Amniotic epithelial cell (primary cell): ENCODE measurements at regions not wholly inside any gene's neighbourhood (a gene's known extent, or its start where the extent isn't known, plus 50 kb on each side); places are given as distances from the start of the nearest gene placed in this dataset.
A peak's percentile ranks its signal among the peaks of the same experiment; 100 is the strongest.

Source experiments
- DNase-seq: peaks from one replicate; pipeline ENCODE4 v3.0.0-alpha.2; 2010; ENCODE audit warnings: low read depth

DNA sequence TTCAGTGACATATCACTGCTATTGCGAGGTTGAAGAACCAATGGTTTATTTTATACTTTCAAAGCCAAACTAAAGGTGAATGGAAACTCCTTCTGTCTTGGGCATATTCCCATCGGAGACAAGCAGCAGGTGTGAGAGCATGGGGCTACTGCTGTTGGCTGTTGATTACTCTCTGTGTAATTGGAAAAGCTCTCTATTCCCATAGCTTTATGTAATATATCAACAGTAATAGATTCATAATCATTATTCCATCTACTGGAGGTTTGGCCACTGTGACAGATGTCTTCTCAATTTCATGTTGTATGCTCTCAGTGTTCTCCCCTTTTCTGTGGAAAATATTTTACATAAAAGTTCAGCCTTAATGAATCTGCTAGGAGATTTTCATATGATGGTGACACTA, 352.0 kb downstream of the BTG1 start:
- DNase-seq, result no peak

DNA sequence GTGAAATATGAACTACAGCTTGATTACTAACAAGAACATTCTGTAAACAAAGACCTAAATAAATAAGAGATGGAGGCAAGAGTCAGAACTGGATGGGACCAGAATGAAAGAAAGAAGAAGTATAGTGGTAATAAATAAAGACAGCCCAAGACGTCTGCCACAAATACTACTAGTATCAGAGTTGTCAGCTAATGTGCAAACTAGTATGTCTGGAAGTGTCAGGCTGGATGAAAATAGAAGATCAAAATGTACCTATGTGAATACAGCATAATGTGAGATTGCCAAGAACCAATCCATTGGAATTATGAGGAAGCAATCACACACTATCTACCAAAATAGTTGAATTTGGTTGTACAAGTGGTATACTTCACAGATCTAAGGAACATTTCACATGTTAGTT, 353.0 kb downstream of the BTG1 start:
- no peak for DNase-seq

DNA sequence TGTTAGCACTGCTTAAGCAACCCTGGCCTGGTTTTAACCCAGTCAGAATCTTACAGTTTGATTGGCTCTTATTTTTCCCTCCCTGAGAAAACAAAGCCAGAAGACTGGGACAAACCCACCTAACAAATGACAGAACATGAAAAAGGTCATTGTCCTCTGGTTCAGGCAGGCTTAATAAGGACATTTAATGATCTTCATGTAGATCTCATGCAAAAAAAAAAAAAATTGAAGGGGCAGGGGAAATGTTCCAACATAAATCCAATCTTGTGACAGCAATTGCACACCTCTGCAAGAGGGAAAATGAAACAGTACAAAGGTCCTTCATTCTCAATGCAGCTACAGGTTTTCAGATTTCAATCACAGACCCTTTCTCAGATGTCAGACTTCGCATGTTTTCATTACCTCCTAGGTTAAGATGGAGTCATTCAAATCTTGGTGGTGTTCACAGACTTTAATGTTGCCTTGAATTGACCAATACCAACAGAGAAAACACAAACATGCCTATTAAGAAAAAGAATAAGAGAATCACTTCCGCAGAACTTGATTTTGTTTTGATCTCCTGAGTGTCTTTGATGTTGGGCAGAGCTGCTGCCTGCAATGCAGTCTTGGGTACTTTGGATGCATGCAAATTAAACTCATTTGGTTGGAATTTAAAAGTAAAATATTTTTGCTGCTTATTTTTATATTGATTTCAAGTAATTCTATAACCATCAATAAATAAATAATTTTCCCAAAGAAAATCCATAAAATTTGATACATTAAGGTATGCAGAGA, 359.0 kb downstream of the BTG1 start:
- DNase-seq, result no peak

DNA sequence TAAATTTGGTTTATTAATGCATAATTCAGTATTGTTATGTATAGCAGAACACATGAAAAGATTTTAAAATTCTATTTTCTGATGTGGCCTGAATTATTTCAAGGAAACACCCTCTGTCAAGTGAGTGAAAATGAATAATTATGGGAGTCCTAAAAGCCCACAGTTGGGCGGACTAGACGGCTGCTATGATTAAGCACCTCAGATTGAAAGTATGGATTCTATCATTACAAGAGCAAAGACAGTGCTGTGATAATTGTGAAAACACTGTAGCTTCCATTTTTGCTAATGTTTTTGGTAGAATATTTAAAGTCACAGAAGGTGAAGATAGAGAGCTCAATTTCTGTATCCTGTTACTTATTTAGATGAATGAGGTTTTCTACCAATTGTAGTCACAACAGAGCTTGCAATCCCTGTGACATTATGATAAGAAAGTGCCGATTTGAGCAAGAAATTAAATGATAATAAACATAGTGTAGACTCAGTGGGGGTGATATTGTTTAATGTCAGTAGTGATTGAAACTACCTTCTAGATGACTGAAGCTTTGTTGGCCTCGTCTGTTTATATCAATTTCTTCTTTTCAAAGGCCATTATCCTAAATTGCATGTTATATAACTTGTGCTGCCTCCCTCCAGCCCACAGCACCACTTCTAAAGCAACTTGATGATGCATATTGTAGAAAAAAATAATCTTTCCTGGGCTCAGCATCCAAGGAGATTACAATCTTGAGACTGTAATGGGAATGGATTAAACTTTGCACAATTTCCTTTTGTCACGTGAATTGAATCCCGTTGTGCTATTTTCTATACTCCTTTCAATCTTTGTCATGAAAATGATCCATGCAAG, 359.8 kb downstream of the BTG1 start:
- DNase-seq, result peak; percentile 30

- DNase-seq, result peak; percentile 76
Observed at GRCh38 chr12:91781114-91781513, 364.5 kb downstream of the BTG1 start.

- peak; percentile 92 for DNase-seq
Observed at GRCh38 chr12:91778938-91779400, 366.7 kb downstream of the BTG1 start.

GRCh38 chr12:91778091-91778832, 367.4 kb downstream of the BTG1 start:
- DNase-seq, result no peak

DNA sequence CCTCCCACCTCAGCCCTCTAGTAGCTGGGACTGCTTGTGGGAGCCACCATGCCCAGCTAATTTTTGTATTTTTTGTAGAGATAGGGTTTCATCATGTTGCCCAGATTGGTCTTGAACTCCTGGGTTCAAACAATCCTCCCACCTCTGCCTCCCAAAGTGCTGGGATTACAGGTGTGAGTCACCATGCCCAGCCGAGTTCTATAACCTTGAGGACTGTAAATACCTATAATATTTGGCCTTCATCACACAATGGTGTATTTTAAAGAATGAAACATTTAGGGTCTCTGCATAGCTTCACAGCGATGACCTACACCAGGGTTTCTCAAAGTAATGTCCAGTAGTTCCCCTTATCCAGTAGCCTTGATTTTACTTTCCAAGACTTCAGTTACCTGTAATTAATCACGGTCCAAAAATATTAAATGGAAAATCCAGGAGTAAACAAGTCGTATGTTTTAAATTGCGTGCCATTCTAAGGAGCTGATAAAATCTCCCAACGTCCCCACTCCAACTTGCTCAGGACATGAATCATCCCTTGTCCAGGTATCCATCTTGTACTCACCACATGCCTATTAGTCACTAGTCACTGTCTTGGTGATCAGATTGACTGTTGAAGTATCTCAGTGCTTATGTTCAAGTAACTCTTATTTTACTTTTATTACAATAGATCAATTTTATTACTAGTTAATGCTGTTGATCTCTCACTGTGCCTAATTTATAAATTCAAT, 368.2 kb downstream of the BTG1 start:
- peak; percentile 53 for DNase-seq

GRCh38 chr12:91774434-91774921, 371.2 kb downstream of the BTG1 start:
- DNase-seq, result peak; percentile 73

DNA sequence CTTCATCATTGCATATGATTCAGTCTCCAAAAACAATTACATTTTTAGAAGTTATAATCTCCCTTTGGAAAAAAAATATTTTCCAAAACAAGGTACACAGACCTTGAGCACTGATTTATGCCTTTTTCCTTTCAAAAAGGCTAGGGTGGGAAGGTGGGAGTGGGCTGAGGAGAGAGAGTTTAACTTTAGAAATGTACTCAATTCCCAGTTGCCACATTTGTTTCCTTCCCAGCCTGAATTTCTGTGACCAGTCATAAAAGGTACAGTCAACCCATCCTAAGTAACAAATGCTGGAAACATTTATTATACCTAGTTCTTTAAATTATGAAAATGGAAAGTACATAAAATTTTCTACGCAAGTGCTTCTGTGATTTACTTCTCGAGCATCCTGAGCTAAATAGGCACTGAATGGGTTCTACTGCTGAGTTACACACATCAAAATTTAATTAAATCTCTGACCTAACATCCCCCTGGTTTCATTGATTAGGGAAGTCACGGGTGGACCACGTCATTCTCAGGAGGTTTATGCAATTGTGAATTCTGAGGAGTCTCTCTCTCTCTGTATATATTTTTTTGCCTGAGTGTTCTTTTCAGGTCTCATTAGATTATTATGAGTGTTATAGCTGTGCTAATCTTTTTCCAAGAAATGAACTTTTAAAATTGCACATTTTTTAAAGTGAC, 371.8 kb downstream of the BTG1 start:
- no peak for DNase-seq

DNA sequence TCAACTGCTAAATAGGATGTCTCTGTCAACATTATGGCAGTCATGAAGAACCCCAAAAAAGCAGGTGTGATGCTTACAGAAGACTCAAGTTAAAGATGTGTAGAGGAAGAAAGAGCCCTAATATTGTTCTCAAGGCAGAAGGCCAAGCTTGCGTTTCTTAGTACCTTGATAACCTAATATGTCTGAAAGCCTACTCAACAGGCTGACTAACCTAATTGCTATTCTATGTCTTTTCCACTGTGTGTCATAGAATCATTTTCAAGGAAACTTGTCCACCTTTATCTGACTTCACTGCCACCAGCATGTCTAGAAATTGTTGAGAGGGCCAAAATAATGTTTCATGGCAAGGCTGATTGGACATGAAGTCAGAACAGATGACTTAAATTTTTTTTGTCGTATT, 373.2 kb downstream of the BTG1 start:
- peak; percentile 21 for DNase-seq

DNA sequence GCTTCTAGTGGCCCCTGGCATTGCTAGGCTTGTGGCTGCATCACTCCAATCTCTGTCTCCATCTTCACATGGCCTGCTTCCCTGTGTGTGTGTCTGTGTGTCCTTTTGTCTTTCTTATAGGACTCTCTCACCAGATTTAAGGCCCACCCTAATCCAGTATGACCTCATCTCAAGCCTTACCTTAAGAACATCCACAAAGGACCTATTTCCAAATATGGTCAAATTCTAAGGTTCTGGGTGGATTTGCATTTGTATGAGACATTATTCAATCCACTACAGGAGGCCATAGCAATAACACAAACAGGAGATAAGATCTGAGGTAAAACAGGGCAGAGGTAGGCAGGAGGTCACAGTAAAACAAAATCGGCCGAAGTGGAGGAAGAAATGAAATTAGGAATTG, 375.9 kb downstream of the BTG1 start:
- DNase-seq, result no peak

DNA sequence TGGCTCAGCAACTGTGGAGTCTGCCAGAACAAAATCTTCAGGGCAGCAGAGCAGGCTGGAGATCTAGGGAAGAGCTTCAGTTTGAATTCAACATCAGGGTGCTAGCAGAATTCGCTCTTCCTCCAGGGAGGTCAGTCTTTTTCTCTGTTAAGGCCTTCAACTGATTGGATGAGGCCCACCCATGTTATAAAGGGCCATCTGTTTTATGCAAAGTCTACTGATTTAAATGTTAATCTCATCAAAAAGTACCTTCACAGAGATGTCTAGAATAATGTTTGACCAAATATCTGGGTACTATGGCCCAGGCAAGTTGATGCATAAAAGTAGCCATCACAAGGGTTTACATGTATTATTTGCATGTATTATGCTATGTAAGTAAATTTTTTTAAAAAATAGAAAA, 378.4 kb downstream of the BTG1 start:
- DNase-seq, result no peak

DNA sequence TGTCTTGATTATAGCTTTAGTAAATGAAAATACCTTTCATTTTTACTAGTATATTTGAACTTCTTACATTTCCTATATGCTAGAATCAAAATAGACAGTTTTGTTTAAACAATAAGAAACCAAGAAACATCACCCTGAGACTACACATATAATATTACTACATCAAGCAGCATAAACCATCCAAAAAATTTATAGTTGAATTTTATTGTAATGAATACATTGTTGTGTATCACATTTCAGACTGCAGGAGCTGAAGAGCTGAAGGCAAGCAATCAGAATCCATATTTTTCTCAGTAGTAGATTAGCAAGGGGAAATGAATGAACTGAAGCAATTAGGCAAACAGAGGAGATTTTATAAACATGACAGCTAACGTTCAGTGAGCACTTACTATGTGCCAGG, 379.2 kb downstream of the BTG1 start:
- DNase-seq, result no peak

DNA sequence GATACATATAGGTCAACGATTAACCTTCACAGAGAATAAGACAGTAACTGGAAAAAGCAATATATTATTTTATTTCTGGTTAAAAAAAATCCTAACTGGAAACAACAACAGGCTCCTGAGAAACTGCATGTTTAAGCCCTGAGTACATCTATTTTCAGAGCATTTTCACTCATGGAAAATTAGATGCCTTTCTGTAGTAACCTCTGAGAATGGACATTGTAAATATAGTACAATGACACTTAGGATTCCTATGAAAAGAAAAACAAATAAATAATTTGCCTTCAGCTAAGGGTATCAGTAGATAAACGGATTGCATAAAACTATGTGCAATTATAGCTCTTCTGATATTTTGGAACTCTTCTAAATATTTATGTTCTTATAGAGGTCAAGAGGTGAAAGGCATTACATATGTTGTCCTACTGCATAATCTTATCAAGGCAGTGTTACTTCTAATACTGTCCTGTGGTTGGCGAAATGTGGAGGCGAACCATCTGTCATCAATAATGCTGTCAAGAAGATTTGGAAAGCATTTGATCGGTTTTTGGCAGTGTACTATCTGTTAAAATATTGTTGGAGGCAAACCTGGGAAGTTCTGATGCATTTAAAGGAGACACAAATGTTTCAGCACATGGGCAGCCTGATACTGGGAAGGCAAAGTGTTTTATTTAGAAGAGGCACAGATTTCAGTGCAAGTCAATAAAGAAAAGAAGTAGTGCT, 381.8 kb downstream of the BTG1 start:
- DNase-seq, result peak; percentile 49

- DNase-seq, result no peak
Observed at GRCh38 chr12:91753649-91754048, 392.0 kb downstream of the BTG1 start.

- DNase-seq, result no peak
Observed at GRCh38 chr12:91746976-91747375, 398.7 kb downstream of the BTG1 start.

GRCh38 chr12:91744597-91744996, 401.0 kb downstream of the BTG1 start:
- no peak for DNase-seq

- no peak for DNase-seq
Observed at GRCh38 chr12:91743704-91744321, 401.8 kb downstream of the BTG1 start.

GRCh38 chr12:91743280-91743679, 402.4 kb downstream of the BTG1 start:
- no peak for DNase-seq
